ENCODE measurements at regions not wholly inside any gene's neighbourhood (a gene's known extent, or its start where the extent isn't known, plus 50 kb on each side); places are given as distances from the start of the nearest gene placed in this dataset.
"Not testable (repeated sequence)": the region's sequence is repeated elsewhere in the genome, so short reads cannot be mapped to it uniquely, and the experiment has no call there.

GRCh38 chr16:9343276-9343675 is 251.8 kb downstream of the HAPSTR1 start:
- DNase-seq (ENCODE audit: low spot score), result no peak

GRCh38 chr16:9344508-9344907 is 253.1 kb downstream of the HAPSTR1 start:
- DNase-seq (ENCODE audit: low spot score), result no peak

GRCh38 chr16:9345046-9345445 is 253.6 kb downstream of the HAPSTR1 start:
- no peak for DNase-seq (ENCODE audit: low spot score)

DNA sequence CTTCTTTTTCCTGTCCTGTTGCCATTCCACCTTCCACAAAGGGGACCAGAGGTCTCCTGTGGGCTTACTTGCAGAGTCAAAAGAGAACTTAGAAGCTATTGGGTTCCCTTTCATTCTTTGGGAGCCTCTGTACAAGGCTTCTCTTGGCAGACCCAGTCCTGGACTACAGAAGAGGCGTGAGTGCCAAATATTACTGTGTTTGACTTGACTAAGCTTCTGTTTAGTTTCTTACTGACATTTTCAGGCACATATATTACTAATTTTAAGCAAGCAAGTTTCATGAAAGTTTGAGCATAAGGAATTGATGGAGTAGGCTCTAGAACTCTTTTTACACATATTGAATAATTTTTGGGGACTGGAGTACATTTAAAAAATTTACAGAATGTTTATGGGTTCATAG is 254.4 kb downstream of the HAPSTR1 start:
- DNase-seq (ENCODE audit: low spot score), result no peak

DNA sequence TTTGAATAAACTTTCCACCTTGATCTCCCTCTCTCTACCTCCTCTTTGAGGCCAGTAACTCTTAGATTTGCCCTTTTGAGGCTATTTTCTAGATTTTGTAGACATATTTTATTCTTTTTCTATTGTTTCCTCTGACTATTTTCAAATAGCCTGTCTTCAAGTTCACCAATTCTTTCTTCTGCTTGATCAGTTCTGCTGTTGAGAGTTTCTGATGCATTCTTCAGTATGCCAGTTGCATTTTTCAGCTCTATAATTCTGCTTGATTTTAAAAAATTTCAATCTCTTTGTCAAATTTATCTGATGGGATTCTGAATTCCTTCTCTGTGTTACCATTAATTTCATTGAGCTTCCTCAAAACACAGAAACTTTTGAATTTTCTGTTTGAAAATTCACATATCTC is 257.5 kb downstream of the HAPSTR1 start:
- DNase-seq (ENCODE audit: low spot score), result no peak

GRCh38 chr16:9349373-9349960 is 258.0 kb downstream of the HAPSTR1 start:
- not testable (repeated sequence) for DNase-seq (ENCODE audit: low spot score)

- DNase-seq (ENCODE audit: low spot score), result not testable (repeated sequence)
These were observed 258.8 kb downstream of the HAPSTR1 start for GRCh38 chr16:9350119-9350799.

GRCh38 chr16:9351440-9351839 is 260.0 kb downstream of the HAPSTR1 start:
- DNase-seq (ENCODE audit: low spot score), result no peak

GRCh38 chr16:9351841-9352434 is 260.5 kb downstream of the HAPSTR1 start:
- no peak for DNase-seq (ENCODE audit: low spot score)

DNA sequence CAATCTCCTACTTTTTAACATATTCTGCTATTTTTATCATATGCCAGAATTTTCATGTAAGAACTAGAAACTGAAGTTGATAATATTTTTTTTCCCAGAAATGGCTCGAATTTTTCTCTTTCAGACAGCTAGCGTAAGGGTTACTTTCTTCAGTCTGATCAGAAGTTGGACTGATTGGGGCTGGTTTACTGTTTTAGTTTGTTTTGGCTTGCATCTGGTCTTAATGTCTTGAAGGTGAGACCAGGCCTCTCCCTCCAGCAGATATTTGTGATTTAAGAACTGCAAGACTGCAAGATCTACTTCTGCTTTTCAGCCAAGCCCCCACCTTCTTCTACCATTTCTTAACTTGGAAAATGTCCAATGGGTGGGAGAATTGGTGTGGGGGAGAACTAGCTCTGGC is 266.4 kb downstream of the HAPSTR1 start:
- no peak for DNase-seq (ENCODE audit: low spot score)

DNA sequence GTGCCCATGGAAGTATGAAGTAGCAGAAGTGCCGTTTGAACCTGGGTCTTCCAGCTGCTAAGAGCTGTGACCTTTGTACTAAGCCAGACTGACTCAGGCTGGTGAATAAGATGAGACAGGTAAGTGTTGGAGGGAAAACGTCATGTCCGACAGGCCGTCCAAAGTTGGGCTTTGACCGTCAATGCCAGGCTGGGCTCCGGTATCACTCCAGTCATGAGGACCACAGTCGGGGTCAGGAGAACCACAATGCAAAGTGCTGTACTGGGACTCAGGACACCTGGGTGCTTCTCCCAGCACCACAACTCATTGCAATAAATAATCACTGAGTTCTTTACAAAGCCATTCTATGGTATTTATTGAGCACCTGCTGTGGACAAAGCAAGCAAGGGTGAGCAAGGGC is 268.6 kb downstream of the HAPSTR1 start:
- DNase-seq (ENCODE audit: low spot score), result no peak

DNA sequence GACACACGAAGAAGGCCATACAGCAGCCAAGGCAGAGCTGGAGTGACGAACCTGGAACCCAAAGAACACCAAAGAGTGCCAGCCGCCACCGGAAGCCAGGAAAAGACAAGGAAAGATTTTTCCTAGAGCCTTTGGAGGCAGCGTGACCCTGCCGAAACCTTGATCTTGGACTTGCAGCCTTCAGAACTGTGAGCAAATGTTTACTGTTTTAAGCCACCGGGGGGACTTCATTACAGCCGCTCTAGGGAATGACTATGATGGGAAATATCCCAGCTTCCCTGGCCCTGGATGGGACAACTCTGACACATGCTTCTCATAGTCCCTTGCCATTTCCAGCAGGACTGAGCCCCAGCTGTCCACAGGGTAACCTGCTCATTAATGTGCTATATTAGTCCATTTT is 270.6 kb downstream of the HAPSTR1 start:
- DNase-seq (ENCODE audit: low spot score), result no peak

DNA sequence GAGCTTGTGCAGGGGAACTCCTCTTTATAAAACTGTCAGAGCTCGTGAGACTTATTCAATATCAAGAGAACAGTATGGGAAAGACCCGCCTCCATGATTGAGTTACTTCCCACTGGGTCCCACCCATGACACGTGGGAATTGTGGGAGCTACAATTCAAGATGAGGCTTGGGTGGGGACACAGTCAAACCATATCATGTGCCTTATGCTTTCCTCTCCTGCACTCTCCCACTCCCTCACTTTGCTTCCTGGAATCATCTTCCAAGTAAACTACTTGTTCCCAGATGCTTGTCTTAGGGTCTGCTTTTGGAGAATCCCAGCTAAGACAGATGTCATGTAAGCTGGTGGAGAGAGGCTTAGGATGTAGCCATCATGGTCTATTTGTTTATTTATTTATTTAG is 271.2 kb downstream of the HAPSTR1 start:
- DNase-seq (ENCODE audit: low spot score), result no peak

- no peak for DNase-seq (ENCODE audit: low spot score)
These were observed 272.1 kb downstream of the HAPSTR1 start for GRCh38 chr16:9363520-9363919.

DNA sequence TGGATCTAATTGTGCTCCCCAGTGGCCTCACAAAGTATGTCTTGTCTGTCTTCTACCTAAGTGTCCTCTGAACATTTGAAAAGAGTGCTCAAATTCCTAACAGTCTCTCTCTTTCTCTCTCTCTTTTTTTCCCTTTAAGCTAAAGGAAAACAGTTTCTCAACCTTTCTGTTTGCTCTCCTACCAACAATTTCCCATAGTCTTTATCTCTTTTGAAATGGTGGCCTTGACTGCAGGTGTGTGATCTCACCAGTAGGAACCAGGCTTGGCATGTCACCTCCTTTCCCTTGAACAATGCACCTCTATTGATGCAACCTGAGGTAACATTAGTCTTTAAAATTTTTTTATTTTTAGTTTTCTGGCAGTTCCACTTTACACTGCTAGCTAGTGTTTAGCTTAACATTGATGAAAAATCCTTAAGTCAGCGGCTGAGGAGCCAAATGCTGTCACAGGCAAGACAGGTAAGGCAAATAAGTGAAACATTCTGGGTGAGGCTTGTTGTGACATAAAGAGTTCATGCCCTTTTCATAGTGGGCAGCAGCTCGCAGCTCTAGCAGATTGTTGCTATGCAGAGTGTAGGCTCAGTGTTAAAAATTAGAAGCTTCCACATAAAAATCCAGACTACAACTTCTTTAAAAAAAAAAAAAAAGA is 273.4 kb downstream of the HAPSTR1 start:
- DNase-seq (ENCODE audit: low spot score), result no peak

DNA sequence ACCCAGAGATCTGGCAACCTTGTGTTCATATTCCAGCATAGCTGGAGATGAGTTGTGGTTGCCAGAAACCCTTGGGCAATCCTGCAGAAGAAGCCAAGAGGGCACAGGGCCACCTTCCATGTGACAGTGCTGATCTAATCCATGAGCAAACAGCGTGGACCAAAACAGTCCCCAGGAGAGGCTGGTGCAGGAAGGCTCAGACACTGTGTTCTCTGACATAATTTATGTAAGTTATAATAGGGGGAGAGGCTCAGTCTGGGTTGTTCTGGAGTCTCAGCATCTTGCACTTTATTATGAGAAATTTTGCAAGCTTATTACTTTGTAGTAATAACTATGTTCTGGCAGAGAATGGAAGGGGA is 273.9 kb downstream of the HAPSTR1 start:
- no peak for DNase-seq (ENCODE audit: low spot score)

DNA sequence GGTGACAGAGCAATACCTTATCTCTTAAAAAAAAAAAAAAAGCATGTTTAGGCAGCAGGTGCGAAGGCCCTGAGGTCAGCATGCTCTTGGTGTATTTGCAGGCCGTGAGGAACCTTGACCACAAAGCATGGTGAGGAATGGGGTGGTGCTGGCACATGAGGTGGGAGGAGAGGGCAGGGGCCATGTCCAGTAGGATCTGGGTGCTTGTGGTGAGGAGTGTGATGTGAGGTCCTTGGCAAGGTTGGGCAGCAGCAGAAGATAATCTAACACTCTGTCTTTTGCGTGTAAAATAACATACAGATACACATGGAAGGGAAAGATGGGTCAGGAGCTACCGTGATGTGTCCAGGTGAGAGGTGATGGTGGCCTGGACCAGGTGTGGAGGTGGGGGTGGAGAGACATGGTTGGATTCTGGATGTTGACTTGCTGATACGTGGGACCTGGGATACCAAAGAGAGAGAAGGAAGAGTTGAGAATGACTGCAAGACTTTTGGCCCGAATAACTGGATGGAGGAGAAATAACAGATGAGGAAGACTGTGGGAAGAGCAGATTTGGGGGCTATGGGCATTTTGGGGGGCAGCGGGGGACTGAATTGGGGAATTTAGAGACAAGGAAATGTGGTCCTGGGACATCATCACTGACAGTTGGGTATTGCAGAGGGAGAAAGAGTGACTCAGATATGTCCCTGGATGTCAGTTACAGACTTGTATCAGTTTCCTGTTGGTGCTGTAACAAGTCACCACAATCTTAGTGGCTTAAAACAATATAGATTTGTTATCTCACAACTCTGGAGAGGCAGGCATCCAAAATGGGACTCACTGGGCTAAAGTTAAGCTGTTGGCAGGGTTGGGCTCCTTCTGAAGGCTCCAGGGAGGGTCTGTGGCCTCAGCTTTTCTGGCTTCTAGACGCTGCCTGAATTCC is 274.9 kb downstream of the HAPSTR1 start:
- DNase-seq (ENCODE audit: low spot score), result no peak

GRCh38 chr16:9370061-9370491 is 278.6 kb downstream of the HAPSTR1 start:
- no peak for DNase-seq (ENCODE audit: low spot score)

GRCh38 chr16:9371713-9372448 is 280.4 kb downstream of the HAPSTR1 start:
- DNase-seq (ENCODE audit: low spot score), result no peak

DNA sequence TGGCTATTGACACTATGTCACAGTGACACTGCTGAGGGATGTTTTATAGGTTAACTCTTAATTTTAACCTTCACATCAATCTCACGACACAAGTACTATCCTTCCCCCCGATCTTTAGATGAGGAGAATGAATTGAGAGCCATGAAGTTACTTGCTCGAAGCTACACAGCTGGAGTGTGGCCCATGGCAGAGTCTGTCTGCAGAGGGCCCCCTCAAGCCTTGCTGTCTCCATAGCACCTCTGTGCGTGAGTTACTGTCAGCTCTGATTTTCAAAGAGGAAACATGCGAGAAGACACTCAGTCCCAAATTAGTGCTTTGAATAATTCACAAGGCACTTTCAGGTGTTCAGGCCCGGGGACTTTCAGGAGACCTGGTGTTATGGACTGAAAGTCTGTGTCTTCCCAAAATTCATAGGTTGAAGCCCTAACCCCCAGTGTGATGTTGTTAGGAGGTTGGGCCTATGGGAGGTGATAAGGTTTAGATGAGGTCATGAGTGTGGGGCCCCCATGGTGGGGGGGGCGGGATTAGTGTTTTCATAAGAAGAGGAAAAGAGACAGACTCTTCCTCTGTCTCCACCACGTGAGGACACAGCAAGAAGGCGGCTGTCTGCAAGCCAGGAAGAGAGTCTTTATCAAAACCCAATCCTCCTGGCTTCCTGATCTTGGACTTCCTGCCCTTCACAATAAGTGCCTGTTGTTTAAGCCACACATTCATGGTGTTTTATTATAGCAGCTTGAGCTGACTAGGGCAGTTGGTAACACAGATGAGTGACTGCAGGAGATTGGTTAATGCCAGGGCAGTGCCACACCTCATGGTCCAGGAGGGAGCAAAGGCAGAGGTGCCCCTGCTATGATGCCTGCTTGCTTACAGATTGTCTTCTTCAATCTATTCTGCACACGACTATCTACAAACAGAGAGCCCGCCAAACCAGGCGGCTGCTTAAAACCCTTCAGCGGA is 281.8 kb downstream of the HAPSTR1 start:
- no peak for DNase-seq (ENCODE audit: low spot score)

All from RKO (cell line).